Muscle of leg (tissue), 3 donors: ENCODE measurements at regions not wholly inside any gene's neighbourhood (a gene's known extent, or its start where the extent isn't known, plus 50 kb on each side); places are given as distances from the start of the nearest gene placed in this dataset.

ENCODE experiments used
- DNase-seq: peaks from one replicate; pipeline ENCODE4 v3.0.0; 2013
- H3K27ac ChIP-seq: one replicate; pipeline ENCODE4 v1.5.1; 2013; ENCODE audit warnings: mild to moderate bottlenecking, low read length, control low read depth
- H3K27me3 ChIP-seq: one replicate; pipeline ENCODE4 v1.6.1; 2013; ENCODE audit warnings: low read length; ENCODE audit not compliant: control insufficient read depth, insufficient read depth
- H3K36me3 ChIP-seq: one replicate; pipeline ENCODE4 v1.6.1; 2013; ENCODE audit warnings: low read length; ENCODE audit not compliant: control insufficient read depth, insufficient read depth
- H3K4me1 ChIP-seq: one replicate; pipeline ENCODE4 v1.6.1; 2013; ENCODE audit warnings: low read length; ENCODE audit not compliant: control insufficient read depth, insufficient read depth
- H3K4me3 ChIP-seq: one replicate; pipeline ENCODE4 v1.5.1; 2013; ENCODE audit warnings: low read length, control low read depth
- H3K9me3 ChIP-seq: replicated peaks from 2 replicates; pipeline ENCODE4 v1.6.1; 2013; ENCODE audit warnings: low read depth, low read length; ENCODE audit not compliant: control insufficient read depth
- WGBS: methylation state at CpG from one replicate; pipeline ENCODE4 v1.1.5; 2013; ENCODE audit warnings: missing lambda C conversion rate; ENCODE audit not compliant: insufficient coverage; 5-methylcytosine and 5-hydroxymethylcytosine counted together

DNA sequence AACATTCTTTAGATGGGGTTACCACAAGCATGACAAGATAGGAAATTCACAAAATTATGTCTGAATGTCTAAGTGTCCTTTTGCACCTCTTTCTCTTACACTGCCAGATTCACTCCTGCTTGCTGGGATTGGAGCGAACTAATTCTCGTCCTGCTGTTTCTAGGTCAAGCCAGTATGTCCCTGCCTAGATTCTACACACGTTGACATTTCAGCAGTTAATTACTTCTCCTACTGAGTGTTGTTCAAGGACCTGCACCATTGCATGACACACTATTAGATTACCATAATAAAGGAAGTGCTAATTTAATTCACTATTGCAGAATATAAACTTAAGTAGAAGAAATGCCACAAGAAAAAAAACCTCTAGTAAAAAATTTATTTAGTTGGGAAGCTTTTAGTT lies 1911.7 kb downstream of the PCDH7 start:
- Histone ChIP-seq H3K36me3 (no peaks in the 10 kb centered on the region), H3K4me1 (no peaks in the 10 kb centered on the region), H3K27ac (no peak overlapping the region), H3K27me3 (no peaks in the 10 kb centered on the region), H3K9me3 (peaks cover 3% of the 10 kb centered on the region), H3K4me3 (no peak overlapping the region)
- WGBS, result no CpG with 5 or more reads among the region's 3 CpGs
- DNase-seq, result no peak

DNA sequence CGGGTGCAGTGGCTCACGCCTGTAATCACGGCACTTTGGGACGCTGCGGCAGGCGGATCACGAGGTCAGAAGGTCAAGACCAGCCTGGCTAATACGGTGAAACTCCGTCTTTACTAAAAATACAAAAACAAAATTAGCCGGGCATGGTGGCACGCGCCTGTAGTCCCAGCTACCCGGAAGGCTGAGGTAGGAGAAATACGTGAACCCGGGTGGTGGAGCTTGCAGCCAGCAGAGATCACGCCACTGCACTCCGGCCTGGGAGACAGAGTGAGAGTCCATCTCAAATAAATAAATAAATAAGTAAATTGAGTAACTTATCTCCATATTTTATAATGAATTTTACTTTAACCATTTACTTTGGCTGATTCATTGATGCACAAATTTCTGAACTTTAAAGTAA lies 1913.3 kb downstream of the PCDH7 start:
- Histone ChIP-seq H3K4me1 (no peaks in the 10 kb centered on the region), H3K4me3 (no peak overlapping the region), H3K27me3 (no peaks in the 10 kb centered on the region), H3K36me3 (no peaks in the 10 kb centered on the region), H3K9me3 (no peaks in the 10 kb centered on the region), H3K27ac (no peak overlapping the region)
- 80% methylated on average over 7 of the region's 17 CpGs for WGBS
- no peak for DNase-seq

DNA sequence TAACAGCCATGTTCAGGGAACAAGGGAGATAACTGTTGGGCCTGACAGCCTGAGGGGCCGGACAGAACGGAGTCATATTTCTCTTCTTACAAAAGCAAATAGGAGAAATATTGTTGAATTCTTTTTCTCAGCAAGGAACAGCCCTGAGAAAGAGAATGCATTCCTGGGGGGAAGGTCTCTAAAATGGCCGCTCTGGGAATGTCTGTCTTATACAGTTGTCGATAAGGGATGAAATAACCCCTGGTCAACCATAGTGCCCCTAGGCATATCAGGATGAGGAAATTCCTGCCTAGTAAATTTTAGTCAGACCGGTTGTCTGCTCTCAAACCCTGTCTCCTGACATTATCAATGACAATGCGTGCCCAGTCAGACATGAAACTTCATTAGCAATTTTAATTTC lies 1925.5 kb downstream of the PCDH7 start:
- H3K36me3 ChIP-seq, result no peaks in the 10 kb centered on the region
- DNase-seq, result no peak
- WGBS, result 83% methylated on average over 2 of the region's 6 CpGs
- peaks cover 8% of the 10 kb centered on the region for H3K9me3 ChIP-seq
- H3K27ac ChIP-seq, result no peak overlapping the region
- H3K4me1 ChIP-seq, result no peaks in the 10 kb centered on the region
- no peaks in the 10 kb centered on the region for H3K27me3 ChIP-seq
- H3K4me3 ChIP-seq, result no peak overlapping the region

DNA sequence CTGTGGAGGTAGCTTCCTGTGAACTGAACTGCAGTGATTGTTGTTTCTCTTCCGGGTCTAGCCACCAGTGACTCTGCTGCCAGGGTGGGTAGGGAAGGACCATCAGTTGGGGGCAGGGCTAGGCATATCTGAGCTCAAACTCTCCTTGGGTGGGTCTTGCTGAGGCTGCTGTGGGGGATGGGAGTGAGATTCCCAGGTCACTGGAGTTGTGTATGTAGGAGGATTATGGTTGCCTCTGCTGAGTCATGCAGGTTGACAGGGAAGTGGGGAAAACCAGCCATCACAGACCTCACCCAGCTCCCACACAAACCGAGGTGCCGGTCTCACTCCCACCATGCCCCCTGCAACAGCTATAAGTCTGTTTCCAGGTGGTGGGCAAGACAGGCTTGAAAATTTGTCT lies 1937.8 kb downstream of the PCDH7 start:
- no CpG with 5 or more reads among the region's 3 CpGs for WGBS
- Histone ChIP-seq H3K36me3 (no peaks in the 10 kb centered on the region), H3K4me1 (no peaks in the 10 kb centered on the region), H3K27me3 (no peaks in the 10 kb centered on the region), H3K27ac (no peak overlapping the region), H3K9me3 (no peaks in the 10 kb centered on the region), H3K4me3 (no peak overlapping the region)
- no peak for DNase-seq

DNA sequence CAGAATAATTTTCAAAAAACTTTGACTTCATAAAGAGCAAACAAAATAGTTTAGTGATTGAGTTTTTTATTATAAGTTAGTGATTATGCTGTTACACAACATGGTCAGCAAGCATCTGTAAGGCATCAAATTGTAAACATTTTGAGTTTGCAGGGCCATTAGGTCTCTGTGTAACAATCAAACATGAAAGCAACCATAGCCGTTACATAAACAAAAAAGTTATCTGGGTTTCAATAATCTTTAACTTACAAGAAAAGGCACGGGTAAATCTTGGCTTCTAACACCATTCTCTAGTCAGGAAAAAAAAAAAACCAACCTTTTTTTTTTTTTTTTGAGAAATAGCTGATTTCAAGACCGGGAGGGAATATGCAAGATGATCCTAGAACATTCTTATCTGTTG lies 1941.1 kb downstream of the PCDH7 start:
- Histone ChIP-seq H3K4me3 (no peak overlapping the region), H3K27me3 (no peaks in the 10 kb centered on the region), H3K9me3 (no peaks in the 10 kb centered on the region), H3K36me3 (no peaks in the 10 kb centered on the region), H3K4me1 (no peaks in the 10 kb centered on the region), H3K27ac (no peak overlapping the region)
- DNase-seq, result no peak
- WGBS, result no CpG with 5 or more reads among the region's 3 CpGs

DNA sequence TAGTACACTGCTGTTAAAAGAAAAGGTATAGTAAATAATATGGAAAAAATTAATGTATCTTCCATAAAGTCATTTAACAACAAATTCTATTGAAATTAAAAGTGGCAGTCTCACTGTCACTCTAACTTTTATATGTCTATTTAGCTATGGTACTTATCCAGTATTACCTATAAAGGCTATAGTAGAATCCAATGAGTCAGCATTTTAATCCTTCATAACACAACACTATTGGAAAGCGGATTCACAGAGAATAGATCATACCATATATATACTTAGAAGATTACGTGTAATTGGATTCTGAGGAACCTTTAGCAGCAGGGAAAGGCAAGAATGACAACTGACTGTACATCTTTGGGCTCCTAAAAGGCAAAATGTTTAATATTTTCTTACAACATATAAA lies 1942.6 kb downstream of the PCDH7 start:
- Histone ChIP-seq H3K4me3 (no peak overlapping the region), H3K4me1 (no peaks in the 10 kb centered on the region), H3K9me3 (no peaks in the 10 kb centered on the region), H3K27ac (no peak overlapping the region), H3K36me3 (no peaks in the 10 kb centered on the region), H3K27me3 (no peaks in the 10 kb centered on the region)
- WGBS, result no CpG with 5 or more reads among the region's 2 CpGs
- no peak for DNase-seq

DNA sequence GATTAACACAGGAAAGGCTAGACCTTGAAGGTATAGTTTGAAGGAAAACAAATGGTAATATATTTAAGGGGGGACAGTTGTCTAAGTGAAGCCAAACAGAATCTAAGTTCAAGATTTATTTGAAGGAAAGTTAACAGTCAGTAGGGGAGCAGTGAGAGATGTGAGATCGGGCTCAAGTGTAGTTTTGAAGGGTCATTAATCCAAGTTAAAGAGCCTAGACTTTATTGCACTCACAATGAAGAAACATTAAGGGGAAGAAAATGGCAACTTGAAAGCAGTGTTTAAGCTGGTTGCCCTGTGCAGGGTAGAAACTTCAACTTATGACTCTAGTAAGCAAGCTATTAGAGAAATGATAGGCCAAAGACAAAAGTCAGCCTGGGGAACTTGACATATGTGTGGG lies 1952.2 kb downstream of the PCDH7 start:
- Histone ChIP-seq H3K27me3 (no peaks in the 10 kb centered on the region), H3K27ac (no peak overlapping the region), H3K4me1 (no peaks in the 10 kb centered on the region), H3K36me3 (no peaks in the 10 kb centered on the region), H3K4me3 (no peak overlapping the region), H3K9me3 (no peaks in the 10 kb centered on the region)
- WGBS, result no CpG with 5 or more reads among the region's 1 CpG
- DNase-seq, result no peak

DNA sequence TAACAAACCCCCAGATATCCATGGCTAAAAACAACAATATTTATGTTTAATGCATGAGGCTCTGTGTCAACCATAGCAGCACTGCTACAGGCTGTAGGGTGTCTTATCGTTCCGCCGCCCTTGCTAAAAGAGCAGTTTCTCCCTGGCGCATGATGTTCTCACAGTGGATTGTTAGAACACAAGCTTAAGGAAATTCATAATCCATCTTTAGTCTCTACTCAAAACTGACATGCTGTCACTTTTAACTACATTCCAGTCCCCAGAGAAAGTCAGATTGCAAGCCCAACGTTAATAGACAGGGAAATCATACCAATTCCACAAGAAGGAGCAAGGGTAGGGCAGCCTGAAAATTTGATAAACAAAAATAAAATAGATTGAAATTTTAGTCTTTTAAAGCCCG lies 1960.8 kb downstream of the PCDH7 start:
- Histone ChIP-seq H3K9me3 (no peaks in the 10 kb centered on the region), H3K4me1 (no peaks in the 10 kb centered on the region), H3K27me3 (no peaks in the 10 kb centered on the region), H3K27ac (no peak overlapping the region), H3K36me3 (no peaks in the 10 kb centered on the region), H3K4me3 (no peak overlapping the region)
- WGBS, result 100% methylated on average over 4 of the region's 6 CpGs
- DNase-seq, result no peak

DNA sequence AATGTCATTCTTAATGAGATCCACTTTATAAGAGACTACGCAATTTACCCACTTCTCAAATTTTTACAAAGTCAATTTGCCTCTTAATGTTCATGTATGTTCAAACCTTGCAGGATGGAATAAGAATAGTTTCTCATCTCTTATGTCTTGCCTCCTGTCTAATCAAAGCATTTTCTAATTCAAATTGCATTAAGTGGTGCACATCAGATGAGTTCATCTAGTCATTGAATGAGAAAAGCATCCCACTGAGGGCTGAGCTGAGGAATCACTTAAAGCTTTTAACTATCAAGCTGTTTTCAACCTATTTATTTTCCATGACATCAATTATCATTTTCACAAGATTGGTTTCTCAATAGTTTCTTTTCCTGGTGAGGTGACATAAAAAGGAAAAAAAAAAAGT lies 1964.0 kb downstream of the PCDH7 start:
- H3K4me3 ChIP-seq, result no peak overlapping the region
- H3K9me3 ChIP-seq, result no peaks in the 10 kb centered on the region
- DNase-seq, result no peak
- H3K27me3 ChIP-seq, result no peaks in the 10 kb centered on the region
- no peak overlapping the region for H3K27ac ChIP-seq
- WGBS, result no CpG with 5 or more reads among the region's 1 CpG
- no peaks in the 10 kb centered on the region for H3K36me3 ChIP-seq
- no peaks in the 10 kb centered on the region for H3K4me1 ChIP-seq

DNA sequence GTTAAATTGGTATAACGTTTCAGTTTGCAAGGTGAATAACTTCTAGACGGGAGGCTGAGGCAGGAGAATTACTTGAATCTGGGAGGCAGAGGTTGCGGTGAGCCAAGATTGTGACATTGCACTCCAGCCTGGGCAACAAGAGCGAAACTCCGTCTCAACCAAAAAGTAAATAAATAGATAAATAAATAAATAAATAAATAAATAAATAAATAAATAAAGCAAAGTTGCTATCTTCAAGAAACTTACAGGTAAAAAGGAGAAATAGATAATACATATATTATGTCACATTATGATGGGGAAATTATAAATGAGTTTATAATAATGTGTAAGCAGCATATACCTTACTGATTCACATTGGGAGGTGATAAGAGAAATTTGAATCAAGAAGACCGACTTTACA lies 1966.0 kb downstream of the PCDH7 start:
- 76% methylated on average over 2 of the region's 6 CpGs for WGBS
- Histone ChIP-seq H3K27ac (no peak overlapping the region), H3K36me3 (no peaks in the 10 kb centered on the region), H3K9me3 (no peaks in the 10 kb centered on the region), H3K27me3 (no peaks in the 10 kb centered on the region), H3K4me1 (no peaks in the 10 kb centered on the region), H3K4me3 (no peak overlapping the region)
- no peak for DNase-seq

DNA sequence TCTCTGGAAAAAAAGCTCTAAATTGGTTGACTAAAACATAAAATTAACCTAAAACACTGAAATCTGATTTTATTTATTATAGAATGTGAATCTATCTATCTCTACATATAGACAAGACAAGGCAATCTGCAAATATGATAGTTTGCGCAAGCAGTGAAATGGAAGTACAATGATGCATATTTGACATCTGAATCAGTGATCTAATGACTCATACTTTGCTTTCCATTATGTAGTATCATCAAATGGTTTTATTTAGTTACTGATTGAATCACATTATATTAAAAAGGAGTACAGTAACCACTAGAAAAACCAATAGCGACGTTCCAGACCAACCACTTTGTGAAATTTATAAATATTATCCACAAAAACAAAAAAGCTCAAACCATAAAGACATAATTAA lies 1969.3 kb downstream of the PCDH7 start:
- WGBS, result no CpG with 5 or more reads among the region's 3 CpGs
- Histone ChIP-seq H3K27me3 (no peaks in the 10 kb centered on the region), H3K36me3 (no peaks in the 10 kb centered on the region)

More for the DNA sequence above, 1969.3 kb downstream of the PCDH7 start:
- Histone ChIP-seq H3K4me3 (no peak overlapping the region), H3K9me3 (no peaks in the 10 kb centered on the region), H3K27ac (no peak overlapping the region), H3K4me1 (no peaks in the 10 kb centered on the region)
- DNase-seq, result no peak
